Skeletal muscle satellite cell (primary cell): ENCODE measurements at regions not wholly inside any gene's neighbourhood (a gene's known extent, or its start where the extent isn't known, plus 50 kb on each side); places are given as distances from the start of the nearest gene placed in this dataset.

Source experiments
- H3K27me3 ChIP-seq: 2 replicates; pipeline ENCODE4 v1.7.0; 2013; ENCODE audit warnings: low read length; ENCODE audit not compliant: control insufficient read depth, insufficient read depth
- H3K36me3 ChIP-seq: 2 replicates; pipeline ENCODE4 v1.7.0; 2013; ENCODE audit warnings: mild to moderate bottlenecking, control low read depth, low read length; ENCODE audit not compliant: insufficient read depth
- H3K4me1 ChIP-seq: 2 replicates; pipeline ENCODE4 v1.7.0; 2013; ENCODE audit warnings: low read length; ENCODE audit not compliant: control insufficient read depth, insufficient read depth
- H3K4me2 ChIP-seq: 2 replicates; pipeline ENCODE4 v1.7.0; 2013; ENCODE audit warnings: mild to moderate bottlenecking, low read length
- H3K4me3 ChIP-seq: 2 replicates; pipeline ENCODE4 v1.7.0; 2013; ENCODE audit warnings: low read length
- H3K9ac ChIP-seq: 2 replicates; pipeline ENCODE4 v1.7.0; 2013; ENCODE audit warnings: mild to moderate bottlenecking, low read depth, low read length, moderate library complexity
- H3K9me3 ChIP-seq: replicated peaks from 2 replicates; pipeline ENCODE4 v1.7.0; 2013; ENCODE audit warnings: mild to moderate bottlenecking, control low read depth, low read length

GRCh38 chr6:34617231-34617630 lies 61.1 kb upstream of the SPDEF start:
- H3K9me3 ChIP-seq: no peaks in the 10 kb centered on the region
- H3K9ac ChIP-seq: no peak overlapping the region
- no peaks in the 10 kb centered on the region for H3K4me1 ChIP-seq
- H3K4me2 ChIP-seq: no peak overlapping the region
- no peaks in the 10 kb centered on the region for H3K36me3 ChIP-seq
- no peak overlapping the region for H3K4me3 ChIP-seq
- no peaks in the 10 kb centered on the region for H3K27me3 ChIP-seq

DNA sequence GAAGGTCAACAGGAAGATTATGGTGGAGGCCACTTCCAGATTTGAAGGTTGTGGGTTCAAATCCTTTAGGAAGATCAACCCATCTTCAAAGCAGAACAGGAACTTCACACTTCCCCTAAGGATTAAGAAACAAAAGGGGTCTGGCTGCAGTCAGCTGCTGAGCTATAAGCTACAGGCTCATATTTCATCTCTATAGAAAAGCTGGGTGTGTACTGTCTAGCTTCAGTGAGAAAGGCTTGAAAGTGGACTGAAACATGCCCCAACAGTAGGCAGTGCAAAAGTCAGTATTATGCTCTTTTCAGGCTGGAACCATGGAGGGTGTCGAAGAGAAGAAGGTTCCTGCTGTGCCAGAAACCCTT lies 60.1 kb upstream of the SPDEF start:
- Histone ChIP-seq H3K4me1 (peaks cover 8% of the 10 kb centered on the region), H3K36me3 (no peaks in the 10 kb centered on the region)

GRCh38 chr6:34615574-34616226 lies 59.6 kb upstream of the SPDEF start:
- peaks cover 10% of the 10 kb centered on the region for H3K4me1 ChIP-seq
- H3K4me2 ChIP-seq: no peak overlapping the region
- no peak overlapping the region for H3K9ac ChIP-seq
- no peaks in the 10 kb centered on the region for H3K27me3 ChIP-seq
- no peaks in the 10 kb centered on the region for H3K9me3 ChIP-seq
- no peaks in the 10 kb centered on the region for H3K36me3 ChIP-seq
- no peak overlapping the region for H3K4me3 ChIP-seq

More for the DNA sequence above, 60.1 kb upstream of the SPDEF start:
- Histone ChIP-seq H3K4me3 (no peak overlapping the region), H3K27me3 (no peaks in the 10 kb centered on the region), H3K4me2 (no peak overlapping the region), H3K9ac (no peak overlapping the region), H3K9me3 (no peaks in the 10 kb centered on the region)

- no peaks in the 10 kb centered on the region for H3K36me3 ChIP-seq
- H3K4me3 ChIP-seq: no peak overlapping the region
- peaks cover 26% of the 10 kb centered on the region for H3K4me1 ChIP-seq
- no peaks in the 10 kb centered on the region for H3K9me3 ChIP-seq
- no peak overlapping the region for H3K9ac ChIP-seq
- no peaks in the 10 kb centered on the region for H3K27me3 ChIP-seq
- H3K4me2 ChIP-seq: no peak overlapping the region
Measured at GRCh38 chr6:34610819-34611477, 54.8 kb upstream of the SPDEF start.

GRCh38 chr6:34608321-34609091 lies 52.4 kb upstream of the SPDEF start:
- no peaks in the 10 kb centered on the region for H3K9me3 ChIP-seq
- no peaks in the 10 kb centered on the region for H3K27me3 ChIP-seq
- H3K36me3 ChIP-seq: no peaks in the 10 kb centered on the region
- H3K9ac ChIP-seq: no peak overlapping the region
- H3K4me3 ChIP-seq: no peak overlapping the region
- H3K4me1 ChIP-seq: peaks cover 26% of the 10 kb centered on the region
- H3K4me2 ChIP-seq: no peak overlapping the region

DNA sequence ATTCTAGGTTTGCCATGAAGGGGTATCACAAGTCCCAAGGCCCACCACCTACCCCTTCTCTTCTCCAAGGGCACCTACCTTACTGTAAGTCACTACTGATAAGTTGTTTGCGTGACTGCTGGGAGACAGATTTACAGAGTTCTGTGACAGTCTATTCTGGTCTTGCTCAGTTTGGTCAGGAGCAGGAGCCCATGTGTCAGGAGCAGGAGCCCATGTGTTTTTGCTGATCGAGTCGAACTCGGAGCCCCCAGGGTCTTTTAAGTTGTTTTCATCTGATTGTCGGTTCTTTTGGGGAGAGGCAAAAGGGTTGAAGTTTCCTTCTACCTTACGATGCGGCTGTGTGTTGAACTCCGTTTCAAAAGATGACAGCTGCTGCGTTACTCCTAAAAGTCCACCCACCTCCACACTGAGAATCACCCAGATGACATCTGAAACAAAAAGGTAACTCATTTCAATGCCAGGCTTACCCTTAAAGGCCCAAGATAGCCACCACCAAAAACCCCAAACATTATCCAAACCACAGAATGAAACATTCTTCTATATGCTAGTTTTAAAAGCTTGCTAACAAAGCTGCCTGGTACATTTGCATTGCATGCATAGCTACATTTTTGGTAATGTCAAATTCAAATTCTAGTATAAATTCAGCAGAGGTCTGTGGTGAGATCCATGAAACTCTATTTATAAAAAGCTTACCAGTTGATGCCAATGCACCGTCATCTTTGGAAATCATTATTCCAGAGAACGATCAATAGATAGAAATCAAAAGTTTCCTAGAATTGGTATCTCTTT lies 50.5 kb upstream of the SPDEF start:
- Histone ChIP-seq H3K4me2 (no peak overlapping the region), H3K9me3 (no peaks in the 10 kb centered on the region), H3K27me3 (no peaks in the 10 kb centered on the region), H3K36me3 (no peaks in the 10 kb centered on the region), H3K9ac (no peak overlapping the region), H3K4me1 (peaks cover 34% of the 10 kb centered on the region), H3K4me3 (no peak overlapping the region)
